ENCODE measurements at regions not wholly inside any gene's neighbourhood (a gene's known extent, or its start where the extent isn't known, plus 50 kb on each side); places are given as distances from the start of the nearest gene placed in this dataset.
"Not testable (repeated sequence)": the region's sequence is repeated elsewhere in the genome, so short reads cannot be mapped to it uniquely, and the experiment has no call there.

GRCh38 chr4:33126002-33126401, 2405.8 kb downstream of the PCDH7 start:
- DNase-seq (ENCODE audit: low read depth): no peak
- no peak for TF ChIP-seq CTCF (conservative IDR thresholded peaks at IDR 0.05; ENCODE audit: low read length)
- H3K4me3 ChIP-seq (ENCODE audit: low read length): no peak overlapping the region

GRCh38 chr4:33130662-33131061, 2410.5 kb downstream of the PCDH7 start:
- not testable (repeated sequence) for H3K4me3 ChIP-seq (ENCODE audit: low read length); DNase-seq (ENCODE audit: low read depth)

GRCh38 chr4:33133723-33134122, 2413.6 kb downstream of the PCDH7 start:
- TF ChIP-seq CTCF (conservative IDR thresholded peaks at IDR 0.05; ENCODE audit: low read length): no peak

GRCh38 chr4:33134366-33134765, 2414.2 kb downstream of the PCDH7 start:
- no peak overlapping the region for H3K4me3 ChIP-seq (ENCODE audit: low read length)
- no peak for TF ChIP-seq CTCF (conservative IDR thresholded peaks at IDR 0.05; ENCODE audit: low read length)
- no peak for DNase-seq (ENCODE audit: low read depth)

More at GRCh38 chr4:33133723-33134122, 2413.6 kb downstream of the PCDH7 start:
- H3K4me3 ChIP-seq (ENCODE audit: low read length): no peak overlapping the region
- DNase-seq (ENCODE audit: low read depth): no peak

GRCh38 chr4:33149658-33150524, 2429.7 kb downstream of the PCDH7 start:
- no peak overlapping the region for H3K4me3 ChIP-seq (ENCODE audit: low read length)
- no peak for DNase-seq (ENCODE audit: low read depth)
- TF ChIP-seq CTCF (conservative IDR thresholded peaks at IDR 0.05; ENCODE audit: low read length): no peak

GRCh38 chr4:33150525-33150910, 2430.3 kb downstream of the PCDH7 start:
- DNase-seq (ENCODE audit: low read depth): no peak
- no peak for TF ChIP-seq CTCF (conservative IDR thresholded peaks at IDR 0.05; ENCODE audit: low read length)
- H3K4me3 ChIP-seq (ENCODE audit: low read length): no peak overlapping the region

- peak; percentile 79 for TF ChIP-seq CTCF (conservative IDR thresholded peaks at IDR 0.05; ENCODE audit: low read length)
- DNase-seq (ENCODE audit: low read depth): peak; percentile 55
- no peak overlapping the region for H3K4me3 ChIP-seq (ENCODE audit: low read length)
These were observed 2440.0 kb downstream of the PCDH7 start for GRCh38 chr4:33160126-33160525.
